Tibial nerve (tissue), 4 donors: ENCODE measurements at regions not wholly inside any gene's neighbourhood (a gene's known extent, or its start where the extent isn't known, plus 50 kb on each side); places are given as distances from the start of the nearest gene placed in this dataset.

Experiments used
- CTCF ChIP-seq, 5 experiments: fragments of 200-600 bp in 3 of 5; fragments of 450-650 bp in 2 of 5; sonication (generic) in 3 of 5; IDR thresholded peaks; one replicate each; pipeline ENCODE4 v1.5.1; 2016 to 2019; ENCODE audit warnings: antibody characterized with exemption in 5 of 5, mild to moderate bottlenecking in 3 of 5, moderate library complexity in 2 of 5
- EP300 ChIP-seq, 2 donors: sonication (generic); formaldehyde crosslinking; IDR thresholded peaks; one replicate each; pipeline ENCODE4 v1.6.1; 2017; ENCODE audit warnings: antibody characterized with exemption in 2 of 2, mild to moderate bottlenecking in 1 of 2

DNA sequence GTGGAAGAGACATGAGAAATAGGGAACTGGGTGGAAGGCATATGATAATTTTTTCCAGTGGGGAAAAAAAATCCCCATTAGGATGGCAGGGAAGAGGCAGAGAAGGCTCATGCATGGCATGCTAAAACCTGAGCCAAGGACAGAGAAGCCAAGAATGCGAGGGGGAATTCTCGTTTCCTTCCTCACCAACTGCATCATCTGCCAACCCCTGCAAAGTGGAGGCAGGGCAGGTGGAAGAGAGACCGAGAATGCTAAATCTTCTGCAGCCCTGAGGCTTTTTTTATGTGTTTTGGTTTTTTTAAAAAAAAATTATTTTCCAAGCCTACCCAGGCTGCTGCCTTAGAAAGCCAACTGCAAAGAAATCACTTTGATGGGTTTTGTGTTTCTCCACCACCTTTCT, 54.3 kb upstream of the CCDC174 start:
- TF ChIP-seq EP300 (IDR thresholded peaks at IDR 0.05): no peak
- TF ChIP-seq CTCF (IDR thresholded peaks at IDR 0.05): no peak
